22Rv1 (cell line): ENCODE measurements at regions not wholly inside any gene's neighbourhood (a gene's known extent, or its start where the extent isn't known, plus 50 kb on each side); places are given as distances from the start of the nearest gene placed in this dataset.

Experiments used
- CTCF ChIP-seq: fragments of 450-650 bp; IDR thresholded peaks from 2 replicates; pipeline ENCODE4 v1.5.1; 2017; ENCODE audit warnings: mild to moderate bottlenecking
- ZFX ChIP-seq: fragments of 450-650 bp; IDR thresholded peaks from 2 replicates; pipeline ENCODE4 v1.6.1; 2017; ENCODE audit warnings: antibody characterized with exemption, borderline replicate concordance

GRCh38 chr6:10315034-10315433 is 99.8 kb downstream of the TFAP2A start:
- TF ChIP-seq CTCF (no peak), ZFX (no peak)
